GM10266 (cell line): ENCODE measurements at regions not wholly inside any gene's neighbourhood (a gene's known extent, or its start where the extent isn't known, plus 50 kb on each side); places are given as distances from the start of the nearest gene placed in this dataset.

Source experiments
- DNase-seq: peaks from one replicate; pipeline ENCODE4 v3.0.0; 2012; ENCODE audit errors: extremely low spot score
- TF ChIP-seq, protein P1 (sequence below): IDR thresholded peaks from 2 replicates; pipeline ENCODE4 v1.5.1; 2012; ENCODE audit warnings: mild to moderate bottlenecking, low read depth; ENCODE audit not compliant: control insufficient read depth, insufficient read depth; ENCODE audit errors: missing control alignments

DNA sequence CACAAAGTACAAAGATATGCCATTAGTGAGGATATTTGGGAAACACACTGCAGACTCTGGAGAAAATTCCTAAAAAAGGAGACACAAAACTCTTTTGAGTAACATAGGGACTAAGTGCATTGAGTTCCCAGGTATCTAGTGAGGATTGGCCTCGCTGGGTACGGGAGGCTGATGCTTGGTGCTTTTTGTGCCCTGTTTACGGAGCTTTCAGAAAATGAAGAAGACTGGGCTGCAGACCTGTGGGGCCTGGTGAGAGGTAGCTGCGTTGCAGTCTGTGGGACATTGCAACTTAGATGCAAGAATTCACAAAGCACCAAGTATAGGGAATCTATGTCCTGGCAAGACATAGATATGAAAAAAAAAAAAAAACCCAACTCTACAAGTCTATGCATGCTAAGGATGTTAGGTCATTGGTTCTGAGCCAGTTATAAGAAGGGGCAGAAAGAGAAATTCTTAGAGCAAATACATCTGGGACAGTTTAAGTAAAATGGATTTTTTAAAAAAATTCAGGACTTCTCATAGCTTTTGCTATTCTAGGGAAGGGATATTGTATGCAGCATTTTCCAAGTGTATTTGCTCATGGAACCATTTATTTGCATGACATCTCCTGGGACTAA is 156.0 kb downstream of the SLC4A3 start:
- no peak for DNase-seq
- TF ChIP-seq, protein P1, sequence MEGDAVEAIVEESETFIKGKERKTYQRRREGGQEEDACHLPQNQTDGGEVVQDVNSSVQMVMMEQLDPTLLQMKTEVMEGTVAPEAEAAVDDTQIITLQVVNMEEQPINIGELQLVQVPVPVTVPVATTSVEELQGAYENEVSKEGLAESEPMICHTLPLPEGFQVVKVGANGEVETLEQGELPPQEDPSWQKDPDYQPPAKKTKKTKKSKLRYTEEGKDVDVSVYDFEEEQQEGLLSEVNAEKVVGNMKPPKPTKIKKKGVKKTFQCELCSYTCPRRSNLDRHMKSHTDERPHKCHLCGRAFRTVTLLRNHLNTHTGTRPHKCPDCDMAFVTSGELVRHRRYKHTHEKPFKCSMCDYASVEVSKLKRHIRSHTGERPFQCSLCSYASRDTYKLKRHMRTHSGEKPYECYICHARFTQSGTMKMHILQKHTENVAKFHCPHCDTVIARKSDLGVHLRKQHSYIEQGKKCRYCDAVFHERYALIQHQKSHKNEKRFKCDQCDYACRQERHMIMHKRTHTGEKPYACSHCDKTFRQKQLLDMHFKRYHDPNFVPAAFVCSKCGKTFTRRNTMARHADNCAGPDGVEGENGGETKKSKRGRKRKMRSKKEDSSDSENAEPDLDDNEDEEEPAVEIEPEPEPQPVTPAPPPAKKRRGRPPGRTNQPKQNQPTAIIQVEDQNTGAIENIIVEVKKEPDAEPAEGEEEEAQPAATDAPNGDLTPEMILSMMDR, result no peak

DNA sequence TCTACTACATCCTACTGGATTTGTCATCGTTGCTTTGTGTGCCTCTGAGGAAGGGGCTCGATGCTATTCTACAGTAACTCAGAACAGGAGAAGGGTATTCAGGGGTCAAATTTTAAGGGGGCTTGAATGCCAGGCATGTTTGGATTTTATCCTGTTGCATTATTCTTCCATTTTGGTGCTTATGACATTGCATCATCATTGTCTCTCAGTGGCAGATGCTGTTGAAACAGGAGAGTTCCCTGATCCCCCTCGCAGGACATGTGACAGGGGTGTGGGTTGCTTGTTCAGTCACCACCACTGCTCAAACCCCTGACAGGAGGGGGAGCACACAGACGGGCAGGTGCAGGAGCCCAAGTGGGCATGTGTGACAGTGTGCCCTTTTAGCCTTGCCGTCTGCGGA is 156.7 kb downstream of the SLC4A3 start:
- TF ChIP-seq, protein P1, result no peak
- no peak for DNase-seq

DNA sequence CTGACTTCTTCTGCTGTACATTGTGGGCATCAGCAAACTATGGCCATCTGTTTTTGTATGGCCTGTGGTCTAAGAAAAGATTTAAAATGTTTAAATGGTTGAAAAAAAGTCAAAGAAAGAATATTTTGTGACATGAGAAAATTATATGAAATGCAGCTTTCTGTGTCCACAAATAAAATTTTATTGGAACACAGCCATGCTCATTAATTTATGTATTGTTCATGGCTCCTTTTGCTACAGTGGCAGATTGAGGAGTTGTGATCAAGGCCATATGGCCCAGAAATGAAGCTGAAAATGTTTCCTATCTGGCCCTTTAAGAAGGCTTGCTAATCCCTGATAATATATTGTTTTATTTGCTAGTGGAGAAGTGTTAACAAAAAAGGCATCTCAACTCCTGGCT is 162.0 kb downstream of the SLC4A3 start:
- no peak for DNase-seq
- TF ChIP-seq, protein P1, result no peak

GRCh38 chr2:219792446-219792845 is 165.0 kb downstream of the SLC4A3 start:
- no peak for DNase-seq
- TF ChIP-seq, protein P1, result no peak

- TF ChIP-seq, protein P1, result no peak
- no peak for DNase-seq
Observed at GRCh38 chr2:219798430-219798829, 171.0 kb downstream of the SLC4A3 start.

DNA sequence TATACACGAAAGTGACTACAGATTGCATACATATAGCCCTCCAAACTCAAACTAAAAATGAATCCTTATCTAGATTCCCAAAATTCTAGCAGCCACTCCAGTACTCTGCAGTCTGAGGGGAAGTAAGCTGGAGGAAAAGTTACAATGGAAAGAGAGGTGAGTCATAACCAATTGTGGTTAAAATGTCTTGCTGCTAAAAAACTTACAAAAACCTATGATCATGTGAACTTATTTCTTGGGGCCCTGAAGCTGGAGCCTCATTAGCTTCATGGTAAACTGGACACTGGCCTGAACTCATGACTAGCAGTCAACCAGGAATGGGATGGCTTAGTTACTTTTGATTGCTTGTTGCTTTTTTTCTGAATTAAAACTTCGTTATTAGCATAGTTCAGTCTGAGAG is 175.9 kb downstream of the SLC4A3 start:
- no peak for DNase-seq

GRCh38 chr2:219810895-219811294 is 183.5 kb downstream of the SLC4A3 start:
- no peak for DNase-seq
- TF ChIP-seq, protein P1, result no peak

More for the DNA sequence above, 175.9 kb downstream of the SLC4A3 start:
- TF ChIP-seq, protein P1, result no peak
